ENCODE measurements at regions not wholly inside any gene's neighbourhood (a gene's known extent, or its start where the extent isn't known, plus 50 kb on each side); places are given as distances from the start of the nearest gene placed in this dataset.
"Not testable (repeated sequence)": the region's sequence is repeated elsewhere in the genome, so short reads cannot be mapped to it uniquely, and the experiment has no call there.

DNA sequence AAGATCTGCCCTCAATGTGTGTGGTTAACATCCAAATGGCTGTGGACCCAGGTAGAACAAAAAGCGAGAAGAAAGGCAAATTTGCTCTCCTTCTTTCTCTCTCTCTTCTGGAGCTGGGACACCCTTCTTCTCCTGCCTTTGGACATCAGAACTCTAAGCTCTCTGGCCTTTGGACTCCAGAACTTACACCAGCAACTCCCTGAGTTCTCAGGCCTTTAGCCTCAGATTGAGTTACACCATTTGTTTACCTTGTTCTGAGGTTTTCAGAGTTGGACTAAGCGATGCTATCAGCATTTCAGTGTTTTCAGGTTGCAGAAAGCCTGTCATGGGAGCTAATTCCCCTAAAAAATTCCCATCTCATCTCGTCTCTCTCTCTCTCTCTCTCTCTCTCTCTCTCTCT, 69.4 kb upstream of the NOX4 start:
- TF ChIP-seq, protein P1, sequence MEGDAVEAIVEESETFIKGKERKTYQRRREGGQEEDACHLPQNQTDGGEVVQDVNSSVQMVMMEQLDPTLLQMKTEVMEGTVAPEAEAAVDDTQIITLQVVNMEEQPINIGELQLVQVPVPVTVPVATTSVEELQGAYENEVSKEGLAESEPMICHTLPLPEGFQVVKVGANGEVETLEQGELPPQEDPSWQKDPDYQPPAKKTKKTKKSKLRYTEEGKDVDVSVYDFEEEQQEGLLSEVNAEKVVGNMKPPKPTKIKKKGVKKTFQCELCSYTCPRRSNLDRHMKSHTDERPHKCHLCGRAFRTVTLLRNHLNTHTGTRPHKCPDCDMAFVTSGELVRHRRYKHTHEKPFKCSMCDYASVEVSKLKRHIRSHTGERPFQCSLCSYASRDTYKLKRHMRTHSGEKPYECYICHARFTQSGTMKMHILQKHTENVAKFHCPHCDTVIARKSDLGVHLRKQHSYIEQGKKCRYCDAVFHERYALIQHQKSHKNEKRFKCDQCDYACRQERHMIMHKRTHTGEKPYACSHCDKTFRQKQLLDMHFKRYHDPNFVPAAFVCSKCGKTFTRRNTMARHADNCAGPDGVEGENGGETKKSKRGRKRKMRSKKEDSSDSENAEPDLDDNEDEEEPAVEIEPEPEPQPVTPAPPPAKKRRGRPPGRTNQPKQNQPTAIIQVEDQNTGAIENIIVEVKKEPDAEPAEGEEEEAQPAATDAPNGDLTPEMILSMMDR (conservative IDR thresholded peaks at IDR 0.05; ENCODE audit: low read length): not testable (repeated sequence)
- not testable (repeated sequence) for TF ChIP-seq EZH2phosphoT487 (IDR thresholded peaks at IDR 0.05; ENCODE audit: borderline replicate concordance, low read depth, low read length)

Measured in OCI-LY7 (cell line).